ENCODE measurements at regions not wholly inside any gene's neighbourhood (a gene's known extent, or its start where the extent isn't known, plus 50 kb on each side); places are given as distances from the start of the nearest gene placed in this dataset.
"Not testable (repeated sequence)": the region's sequence is repeated elsewhere in the genome, so short reads cannot be mapped to it uniquely, and the experiment has no call there.

DNA sequence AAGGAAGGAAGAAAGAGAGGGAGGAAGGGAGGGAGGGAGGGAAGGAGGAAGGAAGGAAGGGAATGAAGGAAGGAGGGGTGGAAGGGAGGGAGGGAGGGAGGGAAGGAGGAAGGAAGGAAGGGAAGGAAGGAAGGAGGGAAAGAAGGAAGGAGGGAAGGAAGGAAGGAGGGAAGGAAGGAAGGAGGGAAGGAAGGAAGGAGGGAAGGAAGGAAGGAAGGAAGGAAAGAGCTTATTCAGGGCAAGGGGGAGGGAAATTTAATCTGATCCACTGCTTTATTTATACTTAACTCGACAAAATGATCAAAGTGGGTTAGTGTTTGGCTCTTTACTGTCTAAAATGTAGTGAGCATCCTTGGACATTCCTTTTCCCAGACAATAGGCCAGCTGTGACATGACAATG lies 985.2 kb upstream of the FANCL start:
- TF ChIP-seq, protein P1, sequence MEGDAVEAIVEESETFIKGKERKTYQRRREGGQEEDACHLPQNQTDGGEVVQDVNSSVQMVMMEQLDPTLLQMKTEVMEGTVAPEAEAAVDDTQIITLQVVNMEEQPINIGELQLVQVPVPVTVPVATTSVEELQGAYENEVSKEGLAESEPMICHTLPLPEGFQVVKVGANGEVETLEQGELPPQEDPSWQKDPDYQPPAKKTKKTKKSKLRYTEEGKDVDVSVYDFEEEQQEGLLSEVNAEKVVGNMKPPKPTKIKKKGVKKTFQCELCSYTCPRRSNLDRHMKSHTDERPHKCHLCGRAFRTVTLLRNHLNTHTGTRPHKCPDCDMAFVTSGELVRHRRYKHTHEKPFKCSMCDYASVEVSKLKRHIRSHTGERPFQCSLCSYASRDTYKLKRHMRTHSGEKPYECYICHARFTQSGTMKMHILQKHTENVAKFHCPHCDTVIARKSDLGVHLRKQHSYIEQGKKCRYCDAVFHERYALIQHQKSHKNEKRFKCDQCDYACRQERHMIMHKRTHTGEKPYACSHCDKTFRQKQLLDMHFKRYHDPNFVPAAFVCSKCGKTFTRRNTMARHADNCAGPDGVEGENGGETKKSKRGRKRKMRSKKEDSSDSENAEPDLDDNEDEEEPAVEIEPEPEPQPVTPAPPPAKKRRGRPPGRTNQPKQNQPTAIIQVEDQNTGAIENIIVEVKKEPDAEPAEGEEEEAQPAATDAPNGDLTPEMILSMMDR (IDR thresholded peaks at IDR 0.05; ENCODE audit: insufficient read depth, low read length), result not testable (repeated sequence)
- TF ChIP-seq, protein P2, sequence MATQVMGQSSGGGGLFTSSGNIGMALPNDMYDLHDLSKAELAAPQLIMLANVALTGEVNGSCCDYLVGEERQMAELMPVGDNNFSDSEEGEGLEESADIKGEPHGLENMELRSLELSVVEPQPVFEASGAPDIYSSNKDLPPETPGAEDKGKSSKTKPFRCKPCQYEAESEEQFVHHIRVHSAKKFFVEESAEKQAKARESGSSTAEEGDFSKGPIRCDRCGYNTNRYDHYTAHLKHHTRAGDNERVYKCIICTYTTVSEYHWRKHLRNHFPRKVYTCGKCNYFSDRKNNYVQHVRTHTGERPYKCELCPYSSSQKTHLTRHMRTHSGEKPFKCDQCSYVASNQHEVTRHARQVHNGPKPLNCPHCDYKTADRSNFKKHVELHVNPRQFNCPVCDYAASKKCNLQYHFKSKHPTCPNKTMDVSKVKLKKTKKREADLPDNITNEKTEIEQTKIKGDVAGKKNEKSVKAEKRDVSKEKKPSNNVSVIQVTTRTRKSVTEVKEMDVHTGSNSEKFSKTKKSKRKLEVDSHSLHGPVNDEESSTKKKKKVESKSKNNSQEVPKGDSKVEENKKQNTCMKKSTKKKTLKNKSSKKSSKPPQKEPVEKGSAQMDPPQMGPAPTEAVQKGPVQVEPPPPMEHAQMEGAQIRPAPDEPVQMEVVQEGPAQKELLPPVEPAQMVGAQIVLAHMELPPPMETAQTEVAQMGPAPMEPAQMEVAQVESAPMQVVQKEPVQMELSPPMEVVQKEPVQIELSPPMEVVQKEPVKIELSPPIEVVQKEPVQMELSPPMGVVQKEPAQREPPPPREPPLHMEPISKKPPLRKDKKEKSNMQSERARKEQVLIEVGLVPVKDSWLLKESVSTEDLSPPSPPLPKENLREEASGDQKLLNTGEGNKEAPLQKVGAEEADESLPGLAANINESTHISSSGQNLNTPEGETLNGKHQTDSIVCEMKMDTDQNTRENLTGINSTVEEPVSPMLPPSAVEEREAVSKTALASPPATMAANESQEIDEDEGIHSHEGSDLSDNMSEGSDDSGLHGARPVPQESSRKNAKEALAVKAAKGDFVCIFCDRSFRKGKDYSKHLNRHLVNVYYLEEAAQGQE (IDR thresholded peaks at IDR 0.05; ENCODE audit: insufficient replicate concordance, low read depth), result not testable (repeated sequence)

Data from HL-60 (cell line).